Endothelial cell of umbilical vein (primary cell): ENCODE measurements at regions not wholly inside any gene's neighbourhood (a gene's known extent, or its start where the extent isn't known, plus 50 kb on each side); places are given as distances from the start of the nearest gene placed in this dataset.

Experiments
- BruUV-seq: library from RNA; stranded (reverse); fragments of 400-500 nt; replicated peaks from 2 replicates; lab custom pipeline; 2021; lab: Mats Ljungman, UMichigan
- CTCF ChIA-PET: fragments of 300-600, 350-600 bp; sonication (Branson Sonifier 250); formaldehyde crosslinking; loops from one replicate; lab custom pipeline; 2021; ENCODE audit warnings: antibody characterized with exemption, inconsistent platforms; lab: Charles Lee
- POLR2A ChIA-PET: fragments of 300-600, 350-600 bp; sonication (Branson Sonifier 250); formaldehyde crosslinking; loops from one replicate; lab custom pipeline; 2021; ENCODE audit warnings: antibody characterized with exemption, inconsistent platforms; lab: Charles Lee
- DNase-seq: peaks from one replicate; pipeline ENCODE4 v3.0.0-alpha.2; 2011; ENCODE audit warnings: low read depth, low spot score
- FAIRE-seq: peaks from 2 replicates; lab custom pipeline; 2011; peaks lifted over from hg19 to GRCh38; lab: Jason Lieb, UNC
- H2AFZ ChIP-seq: 2 replicates; pipeline ENCODE4 v1.6.0; 2012; ENCODE audit warnings: low read depth, low read length, control low read depth, inconsistent platforms
- H3K27ac ChIP-seq: 2 replicates; pipeline ENCODE4 v1.5.1; 2011; ENCODE audit warnings: low read depth, mild to moderate bottlenecking, control low read depth, low read length, moderate library complexity; ENCODE audit not compliant: insufficient read depth
- H3K27me3 ChIP-seq, 2 experiments: 2 replicates each; pipeline versions ENCODE4 v1.6.0 to v1.6.1; 2011; ENCODE audit warnings: low read length in 2 of 2, mixed read lengths in 1 of 2; ENCODE audit not compliant: control insufficient read depth in 2 of 2, insufficient read depth in 2 of 2
- H3K36me3 ChIP-seq, 2 experiments: 2 replicates in 1 of 2; 3 replicates in 1 of 2; pipeline ENCODE4 v1.5.1; 2011; ENCODE audit warnings: low read length in 2 of 2, mild to moderate bottlenecking in 1 of 2, moderate library complexity in 1 of 2; ENCODE audit not compliant: control insufficient read depth in 2 of 2, insufficient read depth in 2 of 2; ENCODE audit errors: extremely low read depth in 1 of 2
- H3K4me1 ChIP-seq: 3 replicates; pipeline ENCODE4 v1.5.1; 2011; ENCODE audit warnings: mild to moderate bottlenecking, low read length; ENCODE audit not compliant: control insufficient read depth, insufficient read depth; ENCODE audit errors: extremely low read depth
- H3K4me2 ChIP-seq: 2 replicates; pipeline ENCODE4 v1.6.1; 2011; ENCODE audit warnings: low read length, control low read depth, mixed read lengths; ENCODE audit not compliant: insufficient read depth
- H3K4me3 ChIP-seq, 3 experiments: fragments of 200-600 bp in 1 of 3; sonication (generic), shearing (Covaris generic) in 1 of 3; replicated peaks in 1 of 3; 2 replicates each; pipeline ENCODE4 v1.5.1; 2011 to 2016; ENCODE audit warnings: control low read depth in 3 of 3, low read length in 3 of 3, mild to moderate bottlenecking in 2 of 3, inconsistent platforms in 1 of 3, low read depth in 1 of 3, moderate library complexity in 1 of 3; ENCODE audit not compliant: insufficient read depth in 1 of 3
- H3K79me2 ChIP-seq: 2 replicates; pipeline ENCODE4 v1.6.0; 2012; ENCODE audit warnings: low read length, inconsistent platforms; ENCODE audit not compliant: control insufficient read depth, insufficient read depth
- H3K9ac ChIP-seq: replicated peaks from 2 replicates; pipeline ENCODE3; 2011; ENCODE audit warnings: low read length, control low read depth; ENCODE audit not compliant: insufficient read depth; ENCODE audit errors: extremely low read depth
- H3K9me1 ChIP-seq: replicated peaks from 3 replicates; pipeline ENCODE4 v1.6.0; 2011; ENCODE audit warnings: mild to moderate bottlenecking, low read length; ENCODE audit not compliant: control insufficient read depth, insufficient read depth; ENCODE audit errors: extremely low read depth
- H3K9me3 ChIP-seq: replicated peaks from 2 replicates; pipeline ENCODE4 v1.5.1; 2012; ENCODE audit warnings: low read length, inconsistent platforms; ENCODE audit not compliant: control insufficient read depth, insufficient read depth
- H4K20me1 ChIP-seq: replicated peaks from 2 replicates; pipeline ENCODE3; 2011; ENCODE audit warnings: mild to moderate bottlenecking, low read length; ENCODE audit not compliant: control insufficient read depth, insufficient read depth; ENCODE audit errors: extremely low read depth
- CTCF ChIP-seq, 2 donors: IDR thresholded peaks; 1 replicate in 1 of 2; 2 replicates in 1 of 2; pipeline ENCODE4 v1.5.1; 2011; ENCODE audit warnings: low read length in 2 of 2, mild to moderate bottlenecking in 2 of 2, moderate library complexity in 2 of 2, control low read depth in 1 of 2, inconsistent platforms in 1 of 2, low read depth in 1 of 2; ENCODE audit not compliant: insufficient read depth in 1 of 2; ENCODE audit errors: extremely low read depth in 1 of 2
- EZH2 ChIP-seq: IDR thresholded peaks from 2 replicates; pipeline ENCODE4 v1.6.1; 2012; ENCODE audit warnings: borderline replicate concordance, low read depth, mild to moderate bottlenecking, moderate library complexity, low read length, inconsistent platforms; ENCODE audit not compliant: severe bottlenecking
- GATA2 ChIP-seq: IDR thresholded peaks from 2 replicates; pipeline ENCODE4 v1.7.0; 2011; ENCODE audit warnings: low read depth, mild to moderate bottlenecking, moderate library complexity, mixed read lengths, low read length; ENCODE audit not compliant: insufficient read length, insufficient read depth
- JUN ChIP-seq: IDR thresholded peaks from 2 replicates; pipeline ENCODE4 v1.6.1; 2011; ENCODE audit warnings: borderline replicate concordance, low read depth; ENCODE audit not compliant: insufficient read length, insufficient read depth
- MAX ChIP-seq: IDR thresholded peaks from 2 replicates; pipeline ENCODE4 v1.6.1; 2011; ENCODE audit not compliant: insufficient read depth, insufficient read length
- MYC ChIP-seq: IDR thresholded peaks from one replicate; pipeline ENCODE4 v1.6.1; 2011; ENCODE audit warnings: mild to moderate bottlenecking, low read depth, low read length
- POLR2A ChIP-seq: IDR thresholded peaks from 2 replicates; pipeline ENCODE4 v1.6.1; 2012; ENCODE audit warnings: low read depth, mild to moderate bottlenecking, control low read depth, low read length
- POLR2AphosphoS5 ChIP-seq: IDR thresholded peaks from 2 replicates; pipeline ENCODE4 v1.6.1; 2012; ENCODE audit warnings: low read depth, mild to moderate bottlenecking, control low read depth, low read length, moderate library complexity; ENCODE audit not compliant: insufficient read depth
- dilution Hi-C: fragments of 300-500 bp; cut with MboI; formaldehyde crosslinking; loops from one replicate; pipeline ENCODE4 v1.15.0; 2019; ENCODE audit warnings: low sequenced_read_pairs; ENCODE audit not compliant: extremely low pct_ligation_motif_present
- intact Hi-C: fragments of 100-400 bp; cut with micrococcal nuclease; formaldehyde crosslinking; loops from one replicate; pipeline ENCODE4 v1.10.0; 2022

GRCh38 chr4:11497972-11498371 lies 69.3 kb upstream of the HS3ST1 start:
- DNase-seq = no peak
- Histone ChIP-seq H3K9me1 (no peaks in the 10 kb centered on the region), H3K36me3 (no peaks in the 10 kb centered on the region), H3K79me2 (no peaks in the 10 kb centered on the region), H3K27ac (no peak overlapping the region), H3K9ac (no peak overlapping the region), H3K4me2 (no peak overlapping the region), H3K4me1 (no peaks in the 10 kb centered on the region), H2AFZ (no peak overlapping the region), H3K9me3 (no peaks in the 10 kb centered on the region), H4K20me1 (no peaks in the 10 kb centered on the region), H3K4me3 (no peak overlapping the region), H3K27me3 (no peaks in the 10 kb centered on the region)
- FAIRE-seq = no peak
- POLR2A ChIA-PET = no interaction called here
- BruUV-seq = no TSS peak
- dilution Hi-C loops (no loop called here), intact Hi-C loops (no loop called here)
- TF ChIP-seq CTCF (IDR thresholded peaks at IDR 0.05; ENCODE audit: extremely low read depth in 1 of 2, insufficient read depth in 1 of 2, low read depth in 1 of 2, low read length in 2 of 2) (no peak), GATA2 (no peak), MYC (no peak), POLR2A (no peak), MAX (no peak), POLR2AphosphoS5 (no peak), JUN (no peak), EZH2 (no peak)
- CTCF ChIA-PET = interaction anchor here (0.7 kb wide), 1 partner anchor 10 kb away, joined by 3 read pairs; no protein-coding TSS in a partner anchor
